Activated T-helper 17 cell treated with anti-CD3 and anti-CD28 coated beads, Interleukin-2, amount 50 U/mL, for 72 hours (primary cell): ENCODE measurements at regions not wholly inside any gene's neighbourhood (a gene's known extent, or its start where the extent isn't known, plus 50 kb on each side); places are given as distances from the start of the nearest gene placed in this dataset.
"Not testable (repeated sequence)": the region's sequence is repeated elsewhere in the genome, so short reads cannot be mapped to it uniquely, and the experiment has no call there.

ENCODE experiments used
- ATAC-seq: fragments of 150-1000 bp; cut with Tn5 transposase; replicated peaks from 2 replicates; pipeline ENCODE4 v1.10.0; 2021; ENCODE audit warnings: mild to moderate bottlenecking, moderate library complexity
- H3K27ac Mint-ChIP-seq: one replicate; pipeline ENCODE4 v1.8.0; 2022; ENCODE audit warnings: mixed read lengths
- H3K27me3 Mint-ChIP-seq: one replicate; pipeline ENCODE4 v1.8.0; 2022; ENCODE audit warnings: mixed read lengths
- H3K36me3 Mint-ChIP-seq: one replicate; pipeline ENCODE4 v1.8.0; 2022; ENCODE audit warnings: low read depth, mild to moderate bottlenecking, mixed read lengths
- H3K4me1 Mint-ChIP-seq: one replicate; pipeline ENCODE4 v1.8.0; 2022; ENCODE audit warnings: mixed read lengths
- H3K4me3 Mint-ChIP-seq: one replicate; pipeline ENCODE4 v1.8.0; 2022; ENCODE audit warnings: mild to moderate bottlenecking, mixed read lengths
- H3K9me3 Mint-ChIP-seq: one replicate; pipeline ENCODE4 v1.8.0; 2022; ENCODE audit warnings: mixed read lengths

GRCh38 chr5:159567461-159567860 lies 237.2 kb upstream of the IL12B start:
- no peak overlapping the region for H3K27ac Mint-ChIP-seq

GRCh38 chr5:159571501-159572244 lies 241.4 kb upstream of the IL12B start:
- Mint-ChIP-seq H3K9me3 (no peaks in the 10 kb centered on the region), H3K27me3 (peaks cover 7% of the 10 kb centered on the region), H3K4me1 (no peaks in the 10 kb centered on the region), H3K4me3 (no peak overlapping the region), H3K27ac (no peak overlapping the region), H3K36me3 (no peaks in the 10 kb centered on the region)
- ATAC-seq: no peak

More at GRCh38 chr5:159567461-159567860, 237.2 kb upstream of the IL12B start:
- Mint-ChIP-seq H3K4me3 (no peak overlapping the region), H3K36me3 (no peaks in the 10 kb centered on the region), H3K4me1 (no peaks in the 10 kb centered on the region), H3K27me3 (peaks cover under 1% of the 10 kb centered on the region), H3K9me3 (no peaks in the 10 kb centered on the region)
- ATAC-seq: no peak

- peaks cover 9% of the 10 kb centered on the region for H3K27me3 Mint-ChIP-seq
- H3K9me3 Mint-ChIP-seq: no peaks in the 10 kb centered on the region
- H3K4me1 Mint-ChIP-seq: no peaks in the 10 kb centered on the region
- no peak for ATAC-seq
- no peak overlapping the region for H3K4me3 Mint-ChIP-seq
- H3K36me3 Mint-ChIP-seq: no peaks in the 10 kb centered on the region
- no peak overlapping the region for H3K27ac Mint-ChIP-seq
Observed at GRCh38 chr5:159576902-159577301, 246.6 kb upstream of the IL12B start.

- no peak for ATAC-seq
Observed at GRCh38 chr5:159581502-159582249, 251.4 kb upstream of the IL12B start.

DNA sequence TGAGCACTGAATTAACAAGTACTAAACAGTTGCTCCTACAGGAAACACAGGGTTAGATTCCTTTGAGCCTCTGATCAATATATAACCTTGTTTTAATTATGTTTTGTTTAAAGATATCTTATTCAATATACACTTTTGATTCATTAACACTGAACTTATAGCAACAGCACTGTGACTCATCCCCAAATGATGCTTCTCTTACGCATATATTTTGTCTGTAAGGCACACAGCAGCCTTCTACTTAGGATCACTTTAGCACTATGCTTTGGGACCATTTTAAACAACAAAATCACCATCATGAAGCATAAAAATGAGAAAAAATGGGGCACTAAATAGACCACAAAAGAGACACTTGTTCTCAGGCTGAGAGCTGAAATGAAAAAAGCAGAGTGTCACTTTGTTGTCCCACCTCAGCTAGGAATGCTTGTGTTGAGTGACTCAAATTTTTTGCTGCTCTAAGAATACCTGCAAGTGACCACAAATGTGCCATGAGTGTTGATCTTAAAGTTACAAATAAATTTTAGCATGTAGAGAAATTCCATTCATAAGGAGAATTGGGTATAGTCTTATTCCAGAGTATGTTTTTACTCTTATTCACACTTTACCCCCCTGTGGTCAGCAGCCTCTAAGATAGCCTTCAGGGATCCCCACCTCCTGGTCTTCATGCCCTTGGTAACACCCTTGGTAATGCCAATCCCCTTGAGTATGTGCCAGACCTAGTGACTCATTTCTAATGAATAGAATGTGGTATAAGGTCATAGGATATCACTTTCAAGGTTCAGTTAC lies 252.7 kb upstream of the IL12B start:
- Mint-ChIP-seq H3K27ac (no peak overlapping the region), H3K4me3 (no peak overlapping the region), H3K4me1 (no peaks in the 10 kb centered on the region), H3K27me3 (no peaks in the 10 kb centered on the region), H3K9me3 (no peaks in the 10 kb centered on the region), H3K36me3 (no peaks in the 10 kb centered on the region)
- no peak for ATAC-seq

More at GRCh38 chr5:159581502-159582249, 251.4 kb upstream of the IL12B start:
- Mint-ChIP-seq H3K4me1 (no peaks in the 10 kb centered on the region), H3K27ac (no peak overlapping the region), H3K27me3 (peaks cover 1% of the 10 kb centered on the region), H3K9me3 (no peaks in the 10 kb centered on the region), H3K36me3 (no peaks in the 10 kb centered on the region), H3K4me3 (no peak overlapping the region)

DNA sequence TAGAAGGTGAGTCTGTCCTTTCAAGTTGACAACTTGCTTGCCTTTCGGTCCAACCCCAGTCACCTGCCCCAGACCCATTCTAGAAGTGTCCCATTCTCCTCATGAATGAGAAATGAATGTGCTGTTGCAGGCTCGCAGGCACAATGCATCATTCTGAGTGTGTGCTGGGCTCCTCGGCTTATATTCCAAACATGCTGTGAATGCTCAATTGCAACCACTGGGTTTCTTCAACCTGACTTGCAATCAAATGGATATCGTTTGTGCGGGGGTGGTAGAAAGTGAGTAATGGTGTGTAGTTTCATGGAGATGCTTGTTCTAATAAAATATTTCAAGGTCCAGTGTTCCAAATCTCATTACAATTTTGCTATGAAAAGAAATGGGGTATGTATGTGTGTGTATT lies 256.6 kb upstream of the IL12B start:
- Mint-ChIP-seq H3K27ac (no peak overlapping the region), H3K4me1 (no peaks in the 10 kb centered on the region), H3K27me3 (no peaks in the 10 kb centered on the region), H3K36me3 (no peaks in the 10 kb centered on the region), H3K4me3 (no peak overlapping the region), H3K9me3 (no peaks in the 10 kb centered on the region)
- no peak for ATAC-seq

DNA sequence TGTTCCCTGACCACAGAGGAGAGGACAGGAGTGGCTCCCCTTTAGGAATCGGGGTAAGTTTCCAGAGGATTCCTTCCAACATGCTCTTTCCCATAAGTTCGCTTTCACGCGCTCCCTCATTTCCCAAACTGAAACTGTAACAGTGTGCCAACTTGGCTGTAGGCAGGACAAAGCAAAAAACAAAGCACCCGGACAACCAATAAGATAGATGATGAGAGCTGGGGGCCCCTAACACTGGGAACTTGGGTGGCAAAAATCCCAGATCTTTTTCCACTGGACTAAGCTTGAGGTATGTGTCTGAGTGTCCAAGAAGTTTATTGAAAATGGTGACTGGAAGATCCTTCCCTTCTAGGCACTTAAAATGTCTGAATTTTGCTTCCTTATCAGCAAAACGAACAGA lies 258.7 kb upstream of the IL12B start:
- H3K9me3 Mint-ChIP-seq: no peaks in the 10 kb centered on the region
- no peaks in the 10 kb centered on the region for H3K27me3 Mint-ChIP-seq
- no peak overlapping the region for H3K4me3 Mint-ChIP-seq
- no peaks in the 10 kb centered on the region for H3K4me1 Mint-ChIP-seq
- no peak for ATAC-seq
- H3K36me3 Mint-ChIP-seq: no peaks in the 10 kb centered on the region
- no peak overlapping the region for H3K27ac Mint-ChIP-seq

GRCh38 chr5:159593518-159594073 lies 263.3 kb upstream of the IL12B start:
- Mint-ChIP-seq H3K4me1 (no peaks in the 10 kb centered on the region), H3K4me3 (no peak overlapping the region), H3K9me3 (peaks cover 18% of the 10 kb centered on the region), H3K36me3 (no peaks in the 10 kb centered on the region), H3K27me3 (peaks cover 5% of the 10 kb centered on the region), H3K27ac (no peak overlapping the region)
- ATAC-seq: no peak

DNA sequence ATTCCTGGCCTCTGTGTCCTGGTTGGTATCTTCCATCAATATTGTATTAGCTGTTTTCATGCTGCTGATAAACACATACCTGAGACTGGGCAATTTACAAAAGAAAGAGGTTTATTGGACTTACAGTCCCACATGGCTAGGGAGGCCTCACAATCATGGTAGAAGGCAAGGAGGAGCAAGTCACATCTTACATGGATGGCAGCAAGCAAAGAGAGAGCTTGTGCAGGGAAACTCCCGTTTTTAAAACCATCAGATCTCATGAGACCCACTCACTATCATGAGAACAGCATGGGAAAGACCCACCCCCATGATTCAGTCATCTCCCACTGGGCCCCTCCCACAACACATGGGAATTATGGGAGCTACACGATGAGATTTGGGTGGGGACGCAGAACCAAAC lies 265.3 kb upstream of the IL12B start:
- H3K36me3 Mint-ChIP-seq, H3K27ac Mint-ChIP-seq, H3K4me3 Mint-ChIP-seq, ATAC-seq, H3K27me3 Mint-ChIP-seq, H3K4me1 Mint-ChIP-seq: not testable (repeated sequence)
- H3K9me3 Mint-ChIP-seq: peaks cover 18% of the 10 kb centered on the region

GRCh38 chr5:159601216-159601615 lies 270.9 kb upstream of the IL12B start:
- ATAC-seq: peak; percentile 19
- Mint-ChIP-seq H3K4me1 (no peaks in the 10 kb centered on the region), H3K27me3 (peaks cover 5% of the 10 kb centered on the region), H3K4me3 (no peak overlapping the region), H3K36me3 (no peaks in the 10 kb centered on the region), H3K27ac (no peak overlapping the region), H3K9me3 (peaks cover 10% of the 10 kb centered on the region)

- Mint-ChIP-seq H3K4me1 (no peaks in the 10 kb centered on the region), H3K4me3 (no peak overlapping the region), H3K36me3 (no peaks in the 10 kb centered on the region), H3K27ac (no peak overlapping the region), H3K9me3 (peaks cover 7% of the 10 kb centered on the region), H3K27me3 (peaks cover 5% of the 10 kb centered on the region)
- ATAC-seq: no peak
Observed at GRCh38 chr5:159602434-159602833, 272.1 kb upstream of the IL12B start.

DNA sequence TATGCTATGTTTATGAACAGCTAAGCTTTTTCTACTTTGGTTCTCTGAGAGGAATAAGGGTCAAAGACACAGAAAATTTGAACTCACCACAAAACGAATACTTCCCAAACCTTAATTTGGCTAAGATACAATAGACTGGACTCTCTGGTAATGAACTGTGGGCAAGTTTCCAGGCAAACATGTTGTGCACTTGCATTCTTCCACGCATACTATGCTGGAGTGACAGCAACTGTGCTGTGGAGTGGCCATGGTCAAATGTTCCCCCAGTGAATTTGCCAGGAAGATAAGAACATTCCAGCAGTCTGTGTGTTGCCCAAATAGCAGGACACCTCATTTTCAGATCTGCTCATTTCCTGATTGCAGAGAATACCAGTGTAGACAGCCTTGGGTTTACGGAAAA lies 275.3 kb upstream of the IL12B start:
- ATAC-seq: no peak
- Mint-ChIP-seq H3K4me3 (no peak overlapping the region), H3K9me3 (peaks cover 4% of the 10 kb centered on the region), H3K36me3 (no peaks in the 10 kb centered on the region), H3K4me1 (no peaks in the 10 kb centered on the region), H3K27ac (no peak overlapping the region), H3K27me3 (no peaks in the 10 kb centered on the region)

- no peak overlapping the region for H3K27ac Mint-ChIP-seq
- H3K4me3 Mint-ChIP-seq: no peak overlapping the region
- H3K9me3 Mint-ChIP-seq: no peaks in the 10 kb centered on the region
- no peaks in the 10 kb centered on the region for H3K4me1 Mint-ChIP-seq
- ATAC-seq: no peak
- no peaks in the 10 kb centered on the region for H3K27me3 Mint-ChIP-seq
- no peaks in the 10 kb centered on the region for H3K36me3 Mint-ChIP-seq
Observed at GRCh38 chr5:159609359-159609758, 279.1 kb upstream of the IL12B start.

GRCh38 chr5:159610966-159611579 lies 280.8 kb upstream of the IL12B start:
- H3K4me3 Mint-ChIP-seq: no peak overlapping the region

More at GRCh38 chr5:159610966-159611579, 280.8 kb upstream of the IL12B start:
- no peak for ATAC-seq
- no peaks in the 10 kb centered on the region for H3K4me1 Mint-ChIP-seq
- H3K27me3 Mint-ChIP-seq: peaks cover 4% of the 10 kb centered on the region
- no peak overlapping the region for H3K27ac Mint-ChIP-seq
- no peaks in the 10 kb centered on the region for H3K9me3 Mint-ChIP-seq
- no peaks in the 10 kb centered on the region for H3K36me3 Mint-ChIP-seq
